ENCODE measurements at regions not wholly inside any gene's neighbourhood (a gene's known extent, or its start where the extent isn't known, plus 50 kb on each side); places are given as distances from the start of the nearest gene placed in this dataset.

- DNase-seq = no peak
These were observed 397.7 kb downstream of the RFPL4B start for GRCh38 chr6:112744827-112745226.

- DNase-seq = no peak
These were observed 398.6 kb downstream of the RFPL4B start for GRCh38 chr6:112745765-112746164.

- DNase-seq = no peak
These were observed 402.5 kb downstream of the RFPL4B start for GRCh38 chr6:112749673-112750072.

DNA sequence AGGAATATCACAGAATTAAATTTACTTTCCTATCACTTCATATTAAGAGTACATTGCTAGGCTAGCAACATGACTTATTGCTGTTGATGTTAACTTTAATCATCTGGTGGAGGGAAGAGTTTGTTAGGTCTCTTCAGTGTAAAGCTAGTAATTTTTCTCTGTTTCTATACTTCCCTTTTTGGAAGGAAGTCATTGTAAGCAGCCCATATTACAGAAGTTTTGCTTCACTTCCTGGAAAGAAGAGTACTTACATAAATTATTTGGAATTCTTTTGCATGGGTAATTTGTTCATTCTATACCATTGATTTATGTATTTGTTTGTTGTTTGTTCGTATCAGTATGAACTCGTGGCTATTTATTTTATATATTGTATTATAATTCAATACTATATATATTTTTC is 405.2 kb downstream of the RFPL4B start:
- DNase-seq = no peak

DNA sequence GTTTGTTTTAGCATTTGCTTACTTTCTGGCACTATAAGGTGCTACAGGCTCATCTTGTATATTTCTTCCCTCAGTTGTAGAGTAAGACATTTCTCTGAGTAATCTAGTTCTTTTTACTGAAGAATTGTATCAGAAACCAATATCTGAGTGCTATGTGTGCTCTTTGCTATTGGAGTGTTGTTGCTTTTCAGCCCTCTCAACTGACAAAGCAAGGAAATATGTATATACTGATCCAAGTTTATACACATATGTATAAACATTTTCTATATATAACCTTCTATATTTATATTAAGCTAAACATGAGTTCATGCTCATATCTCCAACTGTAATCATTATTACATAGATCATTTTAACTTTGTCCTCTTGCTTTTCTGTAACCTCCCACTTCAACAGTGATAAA is 405.7 kb downstream of the RFPL4B start:
- no peak for DNase-seq

DNA sequence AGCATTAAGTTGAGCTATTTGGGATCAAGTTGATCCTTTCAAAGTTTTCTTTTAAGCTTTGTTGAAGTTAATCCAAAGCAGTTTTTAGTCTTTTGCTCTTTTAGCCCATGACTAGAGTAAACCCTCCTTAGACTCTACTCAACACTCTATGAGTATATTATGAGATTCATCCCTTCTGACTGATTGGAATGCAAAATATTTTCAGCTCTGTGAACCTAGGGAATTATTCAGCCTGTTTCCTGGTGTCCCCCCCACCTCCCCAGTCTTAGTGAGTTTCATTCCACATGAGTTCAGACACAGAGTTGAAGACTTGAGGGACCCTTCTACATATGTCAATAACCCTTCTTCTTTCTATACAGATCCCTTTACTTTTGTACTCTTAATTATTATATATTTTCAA is 413.7 kb downstream of the RFPL4B start:
- no peak for DNase-seq

- DNase-seq = no peak
These were observed 414.6 kb downstream of the RFPL4B start for GRCh38 chr6:112761740-112762139.

- no peak for DNase-seq
These were observed 417.2 kb downstream of the RFPL4B start for GRCh38 chr6:112764377-112764776.

- no peak for DNase-seq
These were observed 423.2 kb downstream of the RFPL4B start for GRCh38 chr6:112770308-112770707.

GRCh38 chr6:112773187-112773586 is 426.1 kb downstream of the RFPL4B start:
- no peak for DNase-seq

- DNase-seq = no peak
These were observed 427.2 kb downstream of the RFPL4B start for GRCh38 chr6:112774319-112774718.

DNA sequence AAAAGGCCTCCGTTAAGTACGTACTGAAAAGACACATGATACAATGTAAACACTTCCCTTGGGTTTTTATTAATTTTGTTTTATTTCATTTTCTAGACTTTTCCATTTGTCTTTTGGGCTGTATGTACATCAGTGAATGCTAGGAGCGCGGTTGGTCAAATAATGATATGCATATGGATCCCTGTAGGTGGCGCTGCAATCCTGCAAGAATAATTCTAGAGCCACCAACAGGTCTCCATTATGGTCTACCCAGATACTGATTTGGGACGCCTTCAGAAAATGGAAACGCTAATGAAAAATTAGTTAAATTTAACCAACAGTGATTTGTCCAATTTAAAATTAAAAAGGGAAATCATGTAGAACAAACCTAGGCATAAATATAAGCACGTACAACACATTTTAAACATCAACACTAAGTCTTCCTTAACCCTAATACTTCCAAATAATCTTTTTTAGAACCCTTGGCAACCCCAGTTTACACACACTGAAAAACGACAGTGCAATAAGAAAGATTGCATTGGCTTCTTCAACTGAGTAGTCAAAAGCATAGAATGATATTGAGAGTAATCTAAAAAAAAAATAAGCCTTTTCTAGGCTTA is 433.5 kb downstream of the RFPL4B start:
- peak in 1 of 2 donors; percentile 21 for DNase-seq

DNA sequence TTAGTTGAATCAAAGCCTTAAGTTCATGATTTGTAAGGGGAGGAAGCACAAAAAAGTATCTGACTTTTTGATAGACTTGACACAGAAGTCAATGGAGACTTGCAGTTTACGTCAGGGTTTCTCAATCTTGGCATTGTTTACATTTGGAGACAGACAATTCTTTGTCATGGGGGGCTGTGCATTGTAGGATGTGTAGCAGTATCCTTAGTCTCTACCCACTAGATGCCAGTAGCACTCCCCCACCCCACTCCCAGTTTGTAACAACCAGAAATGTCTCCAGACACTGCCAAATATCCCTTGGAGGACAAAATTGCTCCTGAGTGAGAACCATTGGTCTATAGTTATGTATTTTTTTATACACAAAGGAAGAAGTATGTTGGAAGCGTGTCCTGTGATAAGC is 434.1 kb downstream of the RFPL4B start:
- no peak for DNase-seq

- DNase-seq = no peak
These were observed 438.3 kb downstream of the RFPL4B start for GRCh38 chr6:112785408-112785807.

- DNase-seq = no peak
These were observed 439.7 kb downstream of the RFPL4B start for GRCh38 chr6:112786801-112787200.

DNA sequence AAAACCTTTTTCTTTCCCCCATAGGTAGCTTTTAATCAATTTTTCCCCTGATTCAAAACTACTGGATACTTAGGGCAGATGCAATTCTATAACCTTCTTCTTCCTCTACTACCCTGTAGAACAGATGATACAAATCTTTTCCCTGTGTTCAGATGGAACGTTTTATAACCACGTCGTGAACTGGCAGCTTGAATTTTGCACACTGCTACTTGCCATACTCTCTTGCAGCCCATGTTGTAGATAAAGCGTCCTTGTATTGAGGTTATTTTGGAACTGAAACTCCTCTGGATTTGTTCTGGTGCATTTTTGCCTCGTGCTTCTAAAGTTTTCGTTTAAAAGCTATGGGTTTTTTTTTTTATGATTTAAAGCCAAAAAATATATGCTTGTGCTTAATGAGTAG is 440.2 kb downstream of the RFPL4B start:
- no peak for DNase-seq

GRCh38 chr6:112795316-112795715 is 448.2 kb downstream of the RFPL4B start:
- DNase-seq = no peak

GRCh38 chr6:112796712-112797111 is 449.6 kb downstream of the RFPL4B start:
- no peak for DNase-seq

GRCh38 chr6:112799889-112800288 is 452.8 kb downstream of the RFPL4B start:
- no peak for DNase-seq

DNA sequence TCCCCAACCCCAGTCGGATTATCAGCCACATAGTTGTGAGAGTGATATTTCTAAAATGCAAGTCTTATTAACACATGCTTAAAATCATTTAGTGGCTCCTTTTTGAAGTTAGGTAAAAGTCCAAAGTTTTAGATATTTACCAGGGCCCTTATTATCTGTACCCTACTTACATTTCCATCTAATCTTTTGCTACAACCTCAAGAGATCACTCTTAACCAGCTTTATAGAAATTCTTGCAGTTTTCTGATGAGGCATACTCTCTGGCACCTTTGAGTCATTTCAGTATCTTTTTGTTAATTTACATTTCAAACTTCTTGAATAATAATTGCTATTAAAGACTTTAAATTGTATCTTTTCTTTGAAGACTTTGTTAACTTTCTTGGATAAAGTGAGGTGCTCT is 453.3 kb downstream of the RFPL4B start:
- DNase-seq = no peak

DNA sequence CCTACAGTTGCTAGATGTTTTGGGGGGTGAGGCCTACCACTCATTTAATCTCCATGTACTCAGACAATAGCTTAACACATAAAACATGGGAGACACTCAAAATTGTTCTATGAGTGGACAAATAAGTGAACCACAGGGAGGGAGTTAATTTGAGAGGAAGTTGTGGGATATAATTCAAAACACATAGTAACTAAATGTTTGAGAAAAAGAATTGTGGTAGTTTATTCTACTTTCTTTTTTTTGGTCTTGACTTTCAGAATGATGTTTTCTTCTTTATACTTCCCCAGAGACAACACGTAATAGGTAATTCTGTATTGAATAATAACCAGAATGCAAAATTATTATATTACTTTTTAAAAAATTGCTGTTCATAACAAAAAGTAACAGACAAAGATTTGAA is 453.8 kb downstream of the RFPL4B start:
- no peak for DNase-seq

- DNase-seq = no peak
These were observed 454.4 kb downstream of the RFPL4B start for GRCh38 chr6:112801468-112802080.

DNA sequence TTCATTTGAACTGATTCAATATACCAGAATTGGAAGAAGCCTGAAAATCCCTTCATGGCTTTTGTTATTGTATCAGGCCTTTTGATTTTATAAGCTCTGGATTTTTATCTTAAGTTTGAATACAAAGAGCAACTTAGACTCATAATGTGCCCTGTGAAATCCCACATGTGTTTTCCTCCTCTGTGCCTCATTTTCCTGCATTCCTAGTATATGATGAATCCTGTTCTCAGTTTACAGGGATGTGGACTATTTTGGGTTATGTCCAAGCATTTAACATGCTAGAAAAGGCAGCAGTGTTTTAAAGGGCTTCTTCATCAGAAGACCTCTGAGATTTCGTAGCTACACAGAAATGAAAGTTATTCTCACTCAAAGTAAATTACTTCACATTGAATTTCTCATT is 455.0 kb downstream of the RFPL4B start:
- no peak for DNase-seq

DNA sequence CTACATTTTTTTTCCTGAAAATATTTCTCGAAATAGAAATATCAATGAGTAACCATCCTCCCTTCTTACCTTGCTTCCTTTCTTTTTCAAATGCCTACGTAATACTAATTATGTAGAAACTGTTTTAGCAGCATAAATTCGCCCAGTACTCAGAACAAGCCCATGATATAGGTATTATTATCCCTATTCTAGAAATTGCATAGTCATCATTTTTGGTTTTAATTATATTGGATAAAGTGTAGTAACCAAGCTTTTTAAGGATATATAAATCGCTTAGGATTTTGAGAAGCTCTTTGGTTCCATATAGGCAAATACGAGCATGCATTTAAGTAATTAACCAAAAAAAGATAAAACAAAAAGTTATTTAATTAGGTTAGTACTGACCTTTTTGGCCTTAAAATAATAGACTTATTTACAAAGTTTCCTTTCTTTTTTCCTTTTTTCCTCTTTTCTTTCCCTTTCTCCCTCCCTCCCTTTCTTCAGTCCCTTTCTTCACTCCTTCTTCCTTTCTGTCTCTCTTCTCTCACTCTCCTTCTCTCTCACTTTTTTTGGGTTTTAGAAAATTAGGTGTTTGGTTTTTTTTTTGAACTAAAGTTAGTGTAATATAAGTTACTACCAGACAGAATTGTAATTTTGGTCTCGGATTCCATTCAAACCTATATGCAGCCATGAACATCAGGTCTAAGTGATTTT is 457.7 kb downstream of the RFPL4B start:
- DNase-seq = no peak
